Neural crest cell (in vitro differentiated cells): ENCODE measurements at regions not wholly inside any gene's neighbourhood (a gene's known extent, or its start where the extent isn't known, plus 50 kb on each side); places are given as distances from the start of the nearest gene placed in this dataset.

Experiments
- DNase-seq: peaks from one replicate; pipeline ENCODE4 v3.0.0; 2021; ENCODE audit warnings: low read depth, mixed read lengths, low spot score
- H3K27ac Mint-ChIP-seq: one replicate; pipeline ENCODE4 v1.8.0; 2021; ENCODE audit warnings: mild to moderate bottlenecking, mixed read lengths; ENCODE audit not compliant: unreplicated experiment
- H3K27me3 Mint-ChIP-seq: 2 replicates; pipeline ENCODE4 v1.8.0; 2021; ENCODE audit warnings: low read depth, mild to moderate bottlenecking, mixed read lengths
- H3K36me3 Mint-ChIP-seq: 2 replicates; pipeline ENCODE4 v1.8.0; 2021; ENCODE audit warnings: low read depth, mild to moderate bottlenecking, mixed read lengths
- H3K4me1 Mint-ChIP-seq: 2 replicates; pipeline ENCODE4 v1.8.0; 2021; ENCODE audit warnings: mixed read lengths
- H3K4me3 Mint-ChIP-seq: one replicate; pipeline ENCODE4 v1.8.0; 2021; ENCODE audit warnings: mild to moderate bottlenecking, mixed read lengths
- H3K9me3 Mint-ChIP-seq: 2 replicates; pipeline ENCODE4 v1.8.0; 2021; ENCODE audit warnings: mixed read lengths
- CTCF ChIP-seq: fragments of 200-600 bp; sonication (generic); conservative IDR thresholded peaks from 2 replicates; pipeline ENCODE4 v1.5.0; 2021; ENCODE audit warnings: antibody characterized with exemption, mild to moderate bottlenecking

DNA sequence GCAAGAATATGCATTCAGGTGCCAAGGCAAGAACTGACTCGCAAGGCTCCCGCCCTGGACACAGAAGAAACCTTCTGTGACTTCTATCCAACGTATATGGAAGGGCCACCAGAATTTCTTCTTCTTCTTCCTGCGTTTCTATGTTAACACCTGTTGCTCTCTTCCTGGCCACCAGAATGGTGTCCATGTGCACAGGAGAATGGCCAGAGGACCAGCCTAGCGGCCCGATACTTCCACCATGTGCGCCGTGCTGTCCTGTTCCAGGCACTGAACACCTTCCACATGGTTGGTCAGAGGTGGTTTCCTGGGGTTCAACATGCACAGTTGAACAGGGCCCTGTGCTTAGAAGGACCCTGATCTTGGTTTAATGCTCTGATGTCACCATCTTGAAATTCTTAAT is 455.8 kb downstream of the BCL11B start:
- Mint-ChIP-seq H3K4me3 (no peak overlapping the region), H3K27ac (no peak overlapping the region), H3K9me3 (peaks cover 4% of the 10 kb centered on the region), H3K36me3 (no peaks in the 10 kb centered on the region), H3K4me1 (peaks cover 4% of the 10 kb centered on the region), H3K27me3 (peaks cover 43% of the 10 kb centered on the region)
- DNase-seq, result no peak
- TF ChIP-seq CTCF, result no peak

DNA sequence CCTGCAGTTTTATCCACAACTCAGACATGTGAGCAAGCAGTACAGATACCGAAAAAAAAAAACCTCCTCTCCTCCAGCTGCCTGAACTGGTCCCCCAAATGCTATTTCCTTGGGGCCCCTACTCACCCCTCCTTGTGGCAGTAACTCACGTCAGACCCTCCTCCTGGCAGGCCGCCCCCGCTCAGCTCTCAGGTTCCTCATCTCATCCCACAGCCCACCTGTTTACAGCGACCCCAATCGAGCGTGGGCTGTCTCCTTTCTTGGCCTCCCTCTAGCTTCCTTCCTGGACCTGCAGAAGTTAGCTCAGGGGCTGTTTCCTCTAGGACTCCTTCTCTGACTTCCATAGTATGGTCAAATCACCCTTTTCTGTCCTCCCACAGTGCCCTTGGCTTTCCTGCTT is 455.3 kb downstream of the BCL11B start:
- H3K27ac Mint-ChIP-seq, result no peak overlapping the region
- H3K36me3 Mint-ChIP-seq, result no peaks in the 10 kb centered on the region
- peaks cover 4% of the 10 kb centered on the region for H3K9me3 Mint-ChIP-seq
- H3K4me3 Mint-ChIP-seq, result no peak overlapping the region
- no peak for TF ChIP-seq CTCF
- no peak for DNase-seq
- peaks cover 41% of the 10 kb centered on the region for H3K27me3 Mint-ChIP-seq
- peaks cover 4% of the 10 kb centered on the region for H3K4me1 Mint-ChIP-seq

GRCh38 chr14:98819132-98819866 is 452.7 kb downstream of the BCL11B start:
- TF ChIP-seq CTCF, result no peak
- H3K27me3 Mint-ChIP-seq, result peaks cover 25% of the 10 kb centered on the region
- H3K9me3 Mint-ChIP-seq, result peaks cover 4% of the 10 kb centered on the region
- no peak for DNase-seq
- no peak overlapping the region for H3K27ac Mint-ChIP-seq
- H3K36me3 Mint-ChIP-seq, result no peaks in the 10 kb centered on the region
- no peak overlapping the region for H3K4me3 Mint-ChIP-seq
- peaks cover 4% of the 10 kb centered on the region for H3K4me1 Mint-ChIP-seq

DNA sequence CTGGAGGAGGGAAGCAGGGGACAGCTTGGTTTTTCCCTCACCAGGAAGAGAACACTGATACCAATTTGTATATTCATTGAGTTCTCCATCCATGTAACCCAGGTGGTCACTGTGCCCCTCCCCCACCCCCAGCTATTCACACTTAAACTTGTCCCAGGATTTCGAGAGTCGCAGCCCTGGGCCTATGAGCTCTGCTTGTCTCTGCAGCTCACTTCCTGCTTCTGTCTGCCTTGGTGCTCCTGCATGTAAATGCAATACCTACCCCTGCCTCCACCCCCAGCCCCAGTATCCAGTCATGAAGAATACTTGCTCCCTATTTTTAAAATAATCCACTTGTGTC is 452.2 kb downstream of the BCL11B start:
- Mint-ChIP-seq H3K9me3 (peaks cover 4% of the 10 kb centered on the region), H3K36me3 (no peaks in the 10 kb centered on the region), H3K4me3 (no peak overlapping the region), H3K27me3 (peaks cover 21% of the 10 kb centered on the region), H3K4me1 (peaks cover 4% of the 10 kb centered on the region), H3K27ac (no peak overlapping the region)
- no peak for DNase-seq
- TF ChIP-seq CTCF, result no peak

DNA sequence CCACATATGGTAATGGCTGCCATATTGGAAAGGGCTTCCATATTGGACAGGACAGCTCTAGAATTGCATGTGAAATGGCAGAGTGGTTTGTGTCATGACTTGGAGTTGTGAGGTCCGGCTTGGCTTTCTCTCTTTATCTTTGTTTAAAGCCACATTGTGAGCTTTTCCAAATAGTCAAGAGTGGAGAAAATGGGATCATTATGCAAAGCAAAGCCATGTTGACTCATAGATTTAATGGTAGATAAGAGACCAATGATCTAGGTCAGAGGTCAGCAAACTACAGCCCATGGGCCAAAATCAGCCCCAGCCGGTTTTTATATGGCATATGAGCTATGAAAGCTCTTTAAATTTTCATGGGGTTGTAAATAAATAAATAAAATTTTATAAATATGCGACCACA is 449.1 kb downstream of the BCL11B start:
- peaks cover 21% of the 10 kb centered on the region for H3K27me3 Mint-ChIP-seq
- peaks cover 4% of the 10 kb centered on the region for H3K4me1 Mint-ChIP-seq

More for the DNA sequence above, 449.1 kb downstream of the BCL11B start:
- H3K4me3 Mint-ChIP-seq, result no peak overlapping the region
- no peak for DNase-seq
- no peaks in the 10 kb centered on the region for H3K9me3 Mint-ChIP-seq
- no peak for TF ChIP-seq CTCF
- no peaks in the 10 kb centered on the region for H3K36me3 Mint-ChIP-seq
- H3K27ac Mint-ChIP-seq, result no peak overlapping the region
